COR-L47 (cell line): ENCODE measurements at regions not wholly inside any gene's neighbourhood (a gene's known extent, or its start where the extent isn't known, plus 50 kb on each side); places are given as distances from the start of the nearest gene placed in this dataset.

Experiments used
- DNase-seq: peaks from one replicate; lab custom pipeline; 2025; lab: John Stamatoyannopoulos, UW

- no peak for DNase-seq
These were observed 385.8 kb downstream of the KLF12 start for GRCh38 chr13:73748404-73748803.

GRCh38 chr13:73745190-73745589 lies 389.0 kb downstream of the KLF12 start:
- no peak for DNase-seq

- no peak for DNase-seq
These were observed 391.2 kb downstream of the KLF12 start for GRCh38 chr13:73742982-73743381.

- no peak for DNase-seq
These were observed 392.5 kb downstream of the KLF12 start for GRCh38 chr13:73741742-73742141.

- DNase-seq, result no peak
These were observed 393.1 kb downstream of the KLF12 start for GRCh38 chr13:73741111-73741510.

- DNase-seq, result no peak
These were observed 393.5 kb downstream of the KLF12 start for GRCh38 chr13:73740666-73741065.

GRCh38 chr13:73739394-73739793 lies 394.8 kb downstream of the KLF12 start:
- DNase-seq, result no peak

- no peak for DNase-seq
These were observed 395.6 kb downstream of the KLF12 start for GRCh38 chr13:73738626-73739025.

- no peak for DNase-seq
These were observed 397.0 kb downstream of the KLF12 start for GRCh38 chr13:73737214-73737613.

GRCh38 chr13:73733706-73734105 lies 400.5 kb downstream of the KLF12 start:
- DNase-seq, result no peak

- DNase-seq, result no peak
These were observed 401.9 kb downstream of the KLF12 start for GRCh38 chr13:73732350-73732749.

GRCh38 chr13:73731564-73731963 lies 402.6 kb downstream of the KLF12 start:
- DNase-seq, result no peak

GRCh38 chr13:73730014-73730413 lies 404.2 kb downstream of the KLF12 start:
- DNase-seq, result no peak

- no peak for DNase-seq
These were observed 405.2 kb downstream of the KLF12 start for GRCh38 chr13:73729046-73729445.

- DNase-seq, result peak; percentile 14
These were observed 412.1 kb downstream of the KLF12 start for GRCh38 chr13:73722120-73722519.

- DNase-seq, result no peak
These were observed 412.6 kb downstream of the KLF12 start for GRCh38 chr13:73721571-73721970.

- no peak for DNase-seq
These were observed 413.9 kb downstream of the KLF12 start for GRCh38 chr13:73720216-73720840.

- no peak for DNase-seq
These were observed 416.0 kb downstream of the KLF12 start for GRCh38 chr13:73718246-73718645.

- DNase-seq, result no peak
These were observed 416.6 kb downstream of the KLF12 start for GRCh38 chr13:73717632-73718031.

GRCh38 chr13:73715911-73716510 lies 418.2 kb downstream of the KLF12 start:
- no peak for DNase-seq

- DNase-seq, result no peak
These were observed 418.9 kb downstream of the KLF12 start for GRCh38 chr13:73715114-73715910.

- no peak for DNase-seq
These were observed 419.7 kb downstream of the KLF12 start for GRCh38 chr13:73714522-73714921.

GRCh38 chr13:73708393-73708985 lies 425.7 kb downstream of the KLF12 start:
- DNase-seq, result peak; percentile 70
